Right ventricle myocardium superior (tissue), 1 donor: ENCODE measurements at regions not wholly inside any gene's neighbourhood (a gene's known extent, or its start where the extent isn't known, plus 50 kb on each side); places are given as distances from the start of the nearest gene placed in this dataset.

Source experiments
- ATAC-seq: fragments of 200-7000 bp; cut with Tn5 transposase; one replicate; pipeline ENCODE4 v1.9.1; 2020; ENCODE audit warnings: mild to moderate bottlenecking; ENCODE audit not compliant: poor library complexity
- DNase-seq: peaks from one replicate; pipeline ENCODE4 v3.0.0-alpha.2; 2020
- intact Hi-C: fragments of 100-400 bp; cut with DNase I; formaldehyde crosslinking; loops from one replicate; pipeline ENCODE4 v1.11.2; 2022
- donor health status: DM: no; HTN: yes; CAD: no; lungs with severe emphysema.

- no peak for DNase-seq
- intact Hi-C loops: no loop called here
- ATAC-seq: no peak
Observed at GRCh38 chr12:114457620-114458019, 51.7 kb upstream of the TBX5 start.
